AG20443 (cell line): ENCODE measurements at regions not wholly inside any gene's neighbourhood (a gene's known extent, or its start where the extent isn't known, plus 50 kb on each side); places are given as distances from the start of the nearest gene placed in this dataset.

Experiments used
- DNase-seq: peaks from one replicate; pipeline ENCODE4 v3.0.0; 2012; ENCODE audit warnings: low spot score, mixed read lengths

- no peak for DNase-seq
Measured at GRCh38 chr12:126855768-126856167, 1411.2 kb upstream of the TMEM132C start.

- DNase-seq: no peak
Measured at GRCh38 chr12:126856958-126857357, 1410.0 kb upstream of the TMEM132C start.

GRCh38 chr12:126858560-126858959 lies 1408.4 kb upstream of the TMEM132C start:
- DNase-seq: no peak

- no peak for DNase-seq
Measured at GRCh38 chr12:126860210-126860609, 1406.8 kb upstream of the TMEM132C start.

- no peak for DNase-seq
Measured at GRCh38 chr12:126862500-126862899, 1404.5 kb upstream of the TMEM132C start.

GRCh38 chr12:126869644-126870043 lies 1397.3 kb upstream of the TMEM132C start:
- DNase-seq: no peak

GRCh38 chr12:126873701-126874100 lies 1393.3 kb upstream of the TMEM132C start:
- no peak for DNase-seq

- peak; percentile 63 for DNase-seq
Measured at GRCh38 chr12:126874427-126875026, 1392.4 kb upstream of the TMEM132C start.

- no peak for DNase-seq
Measured at GRCh38 chr12:126879842-126880241, 1387.1 kb upstream of the TMEM132C start.

- no peak for DNase-seq
Measured at GRCh38 chr12:126883697-126884096, 1383.3 kb upstream of the TMEM132C start.

GRCh38 chr12:126889501-126889900 lies 1377.5 kb upstream of the TMEM132C start:
- no peak for DNase-seq

GRCh38 chr12:126890097-126890496 lies 1376.9 kb upstream of the TMEM132C start:
- DNase-seq: no peak

- no peak for DNase-seq
Measured at GRCh38 chr12:126891789-126892188, 1375.2 kb upstream of the TMEM132C start.

GRCh38 chr12:126895951-126896913 lies 1370.7 kb upstream of the TMEM132C start:
- no peak for DNase-seq

GRCh38 chr12:126897102-126897501 lies 1369.9 kb upstream of the TMEM132C start:
- no peak for DNase-seq

GRCh38 chr12:126897778-126898177 lies 1369.2 kb upstream of the TMEM132C start:
- DNase-seq: no peak

GRCh38 chr12:126898562-126898961 lies 1368.4 kb upstream of the TMEM132C start:
- DNase-seq: no peak

- no peak for DNase-seq
Measured at GRCh38 chr12:126899926-126900792, 1366.8 kb upstream of the TMEM132C start.

- no peak for DNase-seq
Measured at GRCh38 chr12:126903027-126903876, 1363.7 kb upstream of the TMEM132C start.

GRCh38 chr12:126905752-126906151 lies 1361.2 kb upstream of the TMEM132C start:
- DNase-seq: no peak
